Fibroblast of skin of right biceps (primary cell): ENCODE measurements at regions not wholly inside any gene's neighbourhood (a gene's known extent, or its start where the extent isn't known, plus 50 kb on each side); places are given as distances from the start of the nearest gene placed in this dataset.
"Not testable (repeated sequence)": the region's sequence is repeated elsewhere in the genome, so short reads cannot be mapped to it uniquely, and the experiment has no call there.

ENCODE experiments used
- DNase-seq: peaks from one replicate; pipeline ENCODE4 v3.0.0-alpha.2; 2013

- peak; percentile 15 for DNase-seq
These were observed 904.2 kb upstream of the MIR17HG start for GRCh38 chr13:90443268-90443667.

GRCh38 chr13:90444232-90444631 is 903.3 kb upstream of the MIR17HG start:
- DNase-seq, result no peak

GRCh38 chr13:90445179-90445578 is 902.3 kb upstream of the MIR17HG start:
- DNase-seq, result peak; percentile 96

- no peak for DNase-seq
These were observed 900.3 kb upstream of the MIR17HG start for GRCh38 chr13:90447034-90447733.

GRCh38 chr13:90447734-90448101 is 899.8 kb upstream of the MIR17HG start:
- peak; percentile 83 for DNase-seq

GRCh38 chr13:90448466-90449037 is 898.9 kb upstream of the MIR17HG start:
- DNase-seq, result peak; percentile 49

- no peak for DNase-seq
These were observed 894.1 kb upstream of the MIR17HG start for GRCh38 chr13:90453342-90453741.

- no peak for DNase-seq
These were observed 893.4 kb upstream of the MIR17HG start for GRCh38 chr13:90454002-90454636.

- DNase-seq, result no peak
These were observed 892.4 kb upstream of the MIR17HG start for GRCh38 chr13:90455067-90455466.

GRCh38 chr13:90455823-90456222 is 891.7 kb upstream of the MIR17HG start:
- no peak for DNase-seq

GRCh38 chr13:90461398-90461797 is 886.1 kb upstream of the MIR17HG start:
- DNase-seq, result no peak

GRCh38 chr13:90477216-90477615 is 870.3 kb upstream of the MIR17HG start:
- no peak for DNase-seq

- no peak for DNase-seq
These were observed 863.6 kb upstream of the MIR17HG start for GRCh38 chr13:90483906-90484305.

GRCh38 chr13:90485436-90485835 is 862.1 kb upstream of the MIR17HG start:
- DNase-seq, result peak; percentile 88

- DNase-seq, result no peak
These were observed 854.6 kb upstream of the MIR17HG start for GRCh38 chr13:90492872-90493271.

- no peak for DNase-seq
These were observed 853.8 kb upstream of the MIR17HG start for GRCh38 chr13:90493667-90494066.

- not testable (repeated sequence) for DNase-seq
These were observed 852.6 kb upstream of the MIR17HG start for GRCh38 chr13:90494849-90495248.

- DNase-seq, result no peak
These were observed 849.4 kb upstream of the MIR17HG start for GRCh38 chr13:90498096-90498495.

GRCh38 chr13:90498816-90499215 is 848.7 kb upstream of the MIR17HG start:
- no peak for DNase-seq

GRCh38 chr13:90500569-90500968 is 846.9 kb upstream of the MIR17HG start:
- DNase-seq, result no peak

GRCh38 chr13:90502153-90502552 is 845.3 kb upstream of the MIR17HG start:
- DNase-seq, result no peak

- DNase-seq, result no peak
These were observed 844.7 kb upstream of the MIR17HG start for GRCh38 chr13:90502762-90503161.

GRCh38 chr13:90510319-90510718 is 837.2 kb upstream of the MIR17HG start:
- no peak for DNase-seq

- no peak for DNase-seq
These were observed 835.6 kb upstream of the MIR17HG start for GRCh38 chr13:90511903-90512302.
